A673 (cell line): ENCODE measurements at regions not wholly inside any gene's neighbourhood (a gene's known extent, or its start where the extent isn't known, plus 50 kb on each side); places are given as distances from the start of the nearest gene placed in this dataset.

Experiments used
- BruUV-seq: library from RNA; stranded (reverse); fragments of 400-500 nt; replicated peaks from 2 replicates; lab custom pipeline; 2021; lab: Mats Ljungman, UMichigan
- CTCF ChIA-PET: fragments of 300-600 bp; sonication (Branson Sonifier 250); formaldehyde crosslinking; loops from one replicate; lab custom pipeline; 2022; ENCODE audit warnings: antibody characterized with exemption; lab: Charles Lee
- POLR2A ChIA-PET: fragments of 300-600 bp; sonication (Branson Sonifier 250); formaldehyde crosslinking; loops from one replicate; lab custom pipeline; 2022; ENCODE audit warnings: antibody characterized with exemption; ENCODE audit not compliant: low non-redundant PET; lab: Charles Lee
- DNase-seq: peaks from one replicate; pipeline ENCODE4 v3.0.0-alpha.2; 2015; ENCODE audit warnings: low spot score
- H3K27ac ChIP-seq: fragments of 200-600 bp; sonication (generic); 2 replicates; pipeline ENCODE4 v1.5.1; 2016; ENCODE audit warnings: mixed run types, low read depth, mild to moderate bottlenecking, mixed read lengths, antibody characterized with exemption, low read length; ENCODE audit not compliant: poor library complexity, severe bottlenecking
- H3K27me3 ChIP-seq: fragments of 200-600 bp; sonication (generic); replicated peaks from 2 replicates; pipeline ENCODE4 v1.6.1; 2017; ENCODE audit warnings: mixed run types, low read depth, mild to moderate bottlenecking, mixed read lengths, antibody characterized with exemption, low read length; ENCODE audit not compliant: insufficient read depth, poor library complexity
- H3K36me3 ChIP-seq: fragments of 200-600 bp; sonication (generic); 2 replicates; pipeline ENCODE4 v1.6.1; 2016; ENCODE audit warnings: mixed run types, mild to moderate bottlenecking, mixed read lengths, antibody characterized with exemption, low read length; ENCODE audit not compliant: insufficient read depth, poor library complexity, severe bottlenecking
- H3K4me1 ChIP-seq: fragments of 200-600 bp; sonication (generic); 2 replicates; pipeline ENCODE4 v1.6.1; 2017; ENCODE audit warnings: mixed run types, mild to moderate bottlenecking, mixed read lengths, antibody characterized with exemption, low read length; ENCODE audit not compliant: insufficient read depth, poor library complexity, severe bottlenecking
- H3K4me3 ChIP-seq: fragments of 200-600 bp; sonication (generic); 2 replicates; pipeline ENCODE4 v1.5.1; 2016; ENCODE audit warnings: low read depth, mixed run types, mild to moderate bottlenecking, mixed read lengths, low read length; ENCODE audit not compliant: poor library complexity, severe bottlenecking
- H3K9me3 ChIP-seq: fragments of 200-600 bp; sonication (generic); 2 replicates; pipeline ENCODE4 v1.6.1; 2016; ENCODE audit warnings: mixed run types, low read depth, mild to moderate bottlenecking, mixed read lengths, antibody characterized with exemption, low read length; ENCODE audit not compliant: poor library complexity, severe bottlenecking
- CTCF ChIP-seq: fragments of 300-800, 200-600 bp; sonication (generic); conservative IDR thresholded peaks from 2 replicates; pipeline ENCODE4 v1.5.1; 2017; ENCODE audit warnings: low read depth, mild to moderate bottlenecking, antibody characterized with exemption, low read length, moderate library complexity, mixed read lengths
- EZH2 ChIP-seq: fragments of 200-600 bp; sonication (generic); IDR thresholded peaks from 2 replicates; pipeline ENCODE4 v1.6.1; 2017; ENCODE audit warnings: borderline replicate concordance, low read depth, mild to moderate bottlenecking, mixed read lengths, antibody characterized with exemption, low read length; ENCODE audit not compliant: poor library complexity, severe bottlenecking
- intact Hi-C: fragments of 100-400 bp; cut with micrococcal nuclease; formaldehyde crosslinking; loops from one replicate; pipeline ENCODE4 v1.10.0; 2022; ENCODE audit not compliant: unreplicated experiment

GRCh38 chr5:3542769-3543168 lies 52.9 kb upstream of the IRX1 start:
- H3K36me3 ChIP-seq, result no peaks in the 10 kb centered on the region
- H3K27me3 ChIP-seq, result no peaks in the 10 kb centered on the region
- POLR2A ChIA-PET, result no interaction called here
- CTCF ChIA-PET, result no interaction called here
- no peak overlapping the region for H3K27ac ChIP-seq
- TF ChIP-seq CTCF, result no peak
- no peak for TF ChIP-seq EZH2
- no peaks in the 10 kb centered on the region for H3K4me1 ChIP-seq
- no peak for DNase-seq
- H3K9me3 ChIP-seq, result peaks cover 45% of the 10 kb centered on the region
- H3K4me3 ChIP-seq, result no peak overlapping the region
- BruUV-seq, result no TSS peak
- intact Hi-C loops, result no loop called here

- CTCF ChIA-PET, result no interaction called here
- H3K27ac ChIP-seq, result no peak overlapping the region
- no peaks in the 10 kb centered on the region for H3K27me3 ChIP-seq
- H3K4me3 ChIP-seq, result no peak overlapping the region
- H3K36me3 ChIP-seq, result no peaks in the 10 kb centered on the region
- no peaks in the 10 kb centered on the region for H3K4me1 ChIP-seq
- POLR2A ChIA-PET, result no interaction called here
- no TSS peak for BruUV-seq
- no peak for DNase-seq
- intact Hi-C loops, result no loop called here
- peaks cover 39% of the 10 kb centered on the region for H3K9me3 ChIP-seq
- no peak for TF ChIP-seq CTCF
Measured at GRCh38 chr5:3542158-3542557, 53.5 kb upstream of the IRX1 start.

GRCh38 chr5:3538886-3539285 lies 56.7 kb upstream of the IRX1 start:
- ChIA-PET POLR2A (no interaction called here), CTCF (no interaction called here)
- BruUV-seq, result no TSS peak
- Histone ChIP-seq H3K4me3 (no peak overlapping the region), H3K36me3 (no peaks in the 10 kb centered on the region), H3K27me3 (no peaks in the 10 kb centered on the region), H3K9me3 (peaks cover 27% of the 10 kb centered on the region), H3K4me1 (no peaks in the 10 kb centered on the region), H3K27ac (no peak overlapping the region)
- intact Hi-C loops, result no loop called here
- no peak for DNase-seq
- TF ChIP-seq EZH2 (no peak), CTCF (no peak)
